Hematopoietic multipotent progenitor cell treated with erythropoietin and hydrocortisone succinate and interleukin-3 and kit ligand, for 17 days (in vitro differentiated cells): ENCODE measurements at regions not wholly inside any gene's neighbourhood (a gene's known extent, or its start where the extent isn't known, plus 50 kb on each side); places are given as distances from the start of the nearest gene placed in this dataset.
"Not testable (repeated sequence)": the region's sequence is repeated elsewhere in the genome, so short reads cannot be mapped to it uniquely, and the experiment has no call there.

Experiments used
- DNase-seq: peaks from one replicate; pipeline ENCODE4 v3.0.0-alpha.2; 2015; ENCODE audit warnings: low spot score

DNA sequence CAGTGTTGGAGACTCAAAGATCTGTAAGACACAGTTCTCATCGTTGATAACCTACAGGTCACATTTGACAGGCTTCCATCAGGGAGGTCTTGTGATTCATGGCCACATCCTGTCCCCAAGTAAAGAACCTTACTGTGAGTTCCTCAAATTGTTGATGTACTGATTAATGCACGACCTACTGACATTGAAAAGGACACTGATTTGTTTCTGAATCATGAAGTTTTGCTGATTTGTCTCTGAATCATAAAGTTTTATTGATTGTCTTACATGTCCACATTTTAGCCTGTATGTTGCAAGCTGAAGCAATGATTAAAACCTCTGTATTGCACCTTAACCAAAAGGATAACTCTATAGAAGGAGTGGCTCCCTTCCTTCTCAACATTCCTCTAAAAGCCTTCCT is 476.3 kb upstream of the RUNX1 start:
- no peak for DNase-seq

GRCh38 chr21:35521852-35522505 is 472.9 kb upstream of the RUNX1 start:
- no peak for DNase-seq

DNA sequence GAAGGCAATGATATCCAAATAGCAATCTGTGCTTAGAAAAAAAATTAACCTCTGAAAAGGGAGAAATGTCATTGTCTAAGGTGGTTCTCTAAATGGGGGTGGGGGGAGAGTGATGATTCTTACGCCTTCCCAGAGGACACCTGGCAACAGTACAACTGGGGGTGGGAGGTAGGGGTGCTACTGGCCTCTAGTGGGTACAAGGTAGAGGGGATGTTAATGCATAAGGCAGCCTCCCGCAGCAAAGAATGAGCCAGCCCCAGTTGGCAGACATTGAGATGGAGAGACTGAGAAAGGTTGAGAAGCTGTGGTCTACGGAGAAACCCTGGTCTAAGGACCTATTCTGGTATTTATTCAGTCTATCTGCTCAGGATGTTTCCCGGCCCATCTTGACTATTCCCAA is 472.2 kb upstream of the RUNX1 start:
- no peak for DNase-seq

DNA sequence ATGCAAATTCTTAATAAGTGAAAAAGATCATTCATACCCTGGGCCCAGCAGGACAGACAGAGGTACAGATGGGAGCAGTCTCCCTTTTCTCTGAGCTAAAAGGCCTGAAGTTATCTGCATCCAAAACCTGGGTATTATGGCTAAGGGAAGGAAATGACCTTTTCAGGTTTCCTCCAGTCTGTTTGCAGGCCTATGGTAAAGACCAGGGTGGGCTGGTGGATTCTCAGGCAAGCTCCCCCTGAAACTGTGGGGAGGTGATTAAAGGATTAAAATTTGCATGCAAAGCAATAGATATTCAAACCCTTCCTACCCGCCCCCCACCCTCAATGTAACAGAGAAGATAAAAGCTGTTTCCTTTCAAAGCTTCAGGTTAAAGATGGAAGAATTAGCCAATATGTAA is 471.8 kb upstream of the RUNX1 start:
- DNase-seq = no peak

DNA sequence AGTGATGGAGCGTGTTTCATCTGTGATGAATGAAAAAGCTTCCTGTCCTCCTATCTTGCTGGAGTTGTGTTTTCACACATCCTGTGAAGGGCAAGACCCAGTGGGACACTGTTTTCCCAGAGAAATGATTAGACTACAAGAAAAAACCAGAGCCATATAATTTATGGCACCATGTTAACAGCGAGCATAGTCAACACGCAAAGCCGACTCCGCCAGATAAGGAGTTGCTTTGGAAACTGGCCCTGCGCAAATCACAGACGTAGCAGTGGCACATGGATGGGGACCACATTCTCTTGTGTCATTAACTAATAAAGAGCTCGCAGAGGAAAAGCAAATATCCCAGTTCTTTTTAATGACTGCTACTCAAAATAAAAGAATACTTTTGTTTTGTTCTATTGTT is 471.2 kb upstream of the RUNX1 start:
- DNase-seq = no peak

GRCh38 chr21:35517865-35518264 is 468.8 kb upstream of the RUNX1 start:
- DNase-seq = no peak

DNA sequence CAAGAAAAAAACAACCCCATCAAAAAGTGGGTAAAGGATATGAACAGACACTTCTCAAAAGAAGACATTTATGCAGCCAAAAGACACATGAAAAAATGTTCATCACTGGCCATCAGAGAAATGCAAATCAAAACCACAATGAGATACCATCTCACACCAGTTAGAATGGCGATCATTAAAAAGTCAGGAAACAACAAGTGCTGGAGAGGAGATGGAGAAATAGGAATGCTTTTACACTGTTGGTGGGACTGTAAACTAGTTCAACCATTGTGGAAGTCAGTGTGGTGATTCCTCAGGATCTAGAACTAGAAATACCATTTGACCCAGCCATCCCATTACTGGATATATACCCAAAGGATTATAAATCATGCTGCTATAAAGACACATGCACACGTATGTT is 467.2 kb upstream of the RUNX1 start:
- DNase-seq = not testable (repeated sequence)

DNA sequence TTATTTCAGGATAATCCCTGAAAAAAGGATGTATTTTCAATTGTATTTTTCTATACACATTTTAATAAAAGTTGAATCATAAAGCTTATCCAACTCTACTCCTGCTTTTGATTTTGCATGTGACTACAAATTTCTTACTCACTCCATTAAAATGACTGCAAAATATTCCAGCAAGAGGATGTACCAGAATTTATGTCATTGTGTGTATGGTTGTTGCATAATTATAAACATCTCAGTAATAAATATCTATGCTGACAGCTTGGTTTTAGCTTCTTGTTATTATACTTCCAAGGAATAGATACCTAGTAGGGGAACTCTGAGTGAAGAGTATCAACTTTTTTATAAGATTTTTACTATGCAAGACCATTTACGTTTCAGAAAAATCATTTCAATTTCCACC is 463.2 kb upstream of the RUNX1 start:
- no peak for DNase-seq

DNA sequence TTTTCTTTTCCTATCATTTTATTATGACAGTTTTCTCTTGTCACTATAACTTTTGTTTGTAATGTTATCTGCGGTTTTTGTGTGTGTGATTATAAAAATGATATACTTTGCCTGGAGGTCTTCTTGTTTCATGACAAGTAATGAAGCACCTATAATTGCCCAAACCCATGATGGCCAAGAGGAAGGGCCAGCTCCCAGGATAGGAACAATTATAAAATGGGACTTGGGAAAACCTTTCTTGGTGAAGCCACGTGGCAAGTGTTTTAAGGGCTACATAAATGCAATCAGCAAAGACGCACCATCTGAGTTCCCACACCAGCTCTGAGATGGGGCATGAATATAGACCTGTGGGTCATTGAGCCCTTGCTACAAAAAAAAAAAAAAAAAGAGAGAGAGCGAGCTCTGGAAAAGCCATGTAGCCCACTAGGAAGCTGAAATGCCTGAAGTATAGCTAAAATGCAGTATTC is 462.6 kb upstream of the RUNX1 start:
- no peak for DNase-seq

DNA sequence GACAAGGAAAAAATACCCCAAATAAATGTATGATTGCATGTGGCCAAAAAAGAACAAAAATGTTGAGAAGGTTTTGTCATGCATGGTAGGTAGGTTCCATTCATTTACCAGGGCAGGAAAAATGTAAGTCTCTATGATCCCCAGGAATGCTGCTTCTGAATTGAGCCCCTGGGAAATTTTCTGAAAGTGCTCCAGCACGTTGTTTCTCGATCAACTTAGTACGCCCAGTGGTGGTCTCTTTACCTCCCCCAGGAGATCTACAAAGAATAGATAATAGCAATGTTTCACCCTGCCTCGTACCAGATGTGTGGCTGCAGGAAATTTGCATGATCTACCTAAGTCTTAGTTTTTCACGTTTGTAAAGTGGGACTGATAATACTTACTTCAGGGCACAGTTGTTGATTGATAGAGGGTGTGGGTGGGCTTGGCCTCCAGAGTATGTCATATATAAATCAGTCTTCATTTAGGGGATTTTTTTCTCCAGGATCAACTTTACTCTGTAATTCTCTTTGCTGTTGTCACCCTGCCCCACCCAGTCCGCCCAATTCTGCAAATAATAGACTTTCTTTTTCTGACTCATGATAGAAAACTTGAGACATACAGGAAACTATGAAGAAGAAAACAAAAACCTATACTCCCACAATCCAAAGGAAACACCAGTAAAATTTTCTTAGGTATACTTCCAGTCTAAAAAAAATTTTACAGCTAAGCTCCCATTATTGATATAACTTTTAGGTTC is 462.0 kb upstream of the RUNX1 start:
- DNase-seq = no peak

DNA sequence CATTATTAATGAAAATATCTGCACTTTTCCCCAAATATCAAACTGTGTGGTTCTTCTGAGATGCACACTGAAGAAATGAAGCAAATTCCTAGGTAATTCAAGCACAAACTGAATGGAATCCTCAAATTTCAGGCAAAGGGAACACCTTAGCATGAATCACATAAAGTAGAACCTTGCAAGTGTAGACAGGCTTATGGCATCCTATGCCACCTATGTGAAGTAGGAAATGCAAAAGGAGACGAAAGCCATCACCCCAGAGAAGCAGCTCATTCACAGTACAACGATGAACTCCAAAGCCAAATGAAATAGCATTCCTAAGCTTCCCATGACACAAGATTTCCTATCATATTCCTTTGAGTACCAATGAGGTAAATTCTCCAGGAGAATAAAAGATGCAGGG is 461.2 kb upstream of the RUNX1 start:
- DNase-seq = no peak

- no peak for DNase-seq
Observed at GRCh38 chr21:35509001-35509704, 460.1 kb upstream of the RUNX1 start.

GRCh38 chr21:35508139-35508888 is 459.2 kb upstream of the RUNX1 start:
- DNase-seq = no peak

DNA sequence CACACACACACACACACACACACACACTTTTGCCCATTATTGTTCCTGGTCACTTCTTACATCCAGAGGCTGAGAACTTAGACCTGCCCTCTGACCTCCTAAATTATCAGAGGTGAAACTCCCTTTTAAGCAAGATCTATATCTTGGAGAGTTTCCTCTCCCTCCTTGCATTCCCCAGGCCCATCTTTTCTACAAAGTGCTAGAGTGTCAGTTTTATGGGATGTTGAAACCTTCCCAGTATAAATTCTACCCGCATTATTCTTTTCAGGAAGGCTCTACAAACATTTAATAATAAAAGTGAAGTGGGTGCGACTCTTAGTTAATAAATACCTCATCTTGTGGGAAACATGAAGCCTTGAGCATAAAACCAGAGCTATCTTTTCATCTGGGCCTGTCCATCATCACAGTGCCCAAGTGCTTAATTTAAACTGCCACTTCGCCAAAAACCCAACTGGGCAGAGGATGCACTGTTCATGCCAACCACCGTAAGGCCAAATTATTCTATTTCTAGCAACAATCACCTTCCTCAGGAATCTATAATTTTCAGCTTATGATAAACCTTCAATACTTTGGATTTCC is 458.2 kb upstream of the RUNX1 start:
- no peak for DNase-seq

GRCh38 chr21:35506771-35507170 is 457.7 kb upstream of the RUNX1 start:
- DNase-seq = no peak

DNA sequence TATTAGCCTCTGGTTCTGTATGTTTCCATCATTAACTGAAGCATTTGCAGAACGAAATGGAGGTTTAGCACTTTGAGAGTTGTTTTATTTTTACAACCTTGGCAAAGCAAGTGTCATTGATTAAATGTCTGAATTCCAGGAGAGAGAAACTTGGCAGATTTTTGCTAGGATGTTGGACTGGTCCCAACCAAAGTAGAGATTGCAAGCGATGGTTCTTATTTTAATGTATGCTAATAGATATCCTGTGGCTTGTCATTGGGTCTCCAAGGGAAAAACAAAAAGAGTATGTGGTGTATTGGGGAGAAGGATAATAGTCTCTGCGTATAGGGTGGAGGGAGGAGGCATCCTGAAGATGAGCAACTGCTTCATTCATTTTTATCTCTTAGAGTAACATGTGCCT is 457.2 kb upstream of the RUNX1 start:
- no peak for DNase-seq

DNA sequence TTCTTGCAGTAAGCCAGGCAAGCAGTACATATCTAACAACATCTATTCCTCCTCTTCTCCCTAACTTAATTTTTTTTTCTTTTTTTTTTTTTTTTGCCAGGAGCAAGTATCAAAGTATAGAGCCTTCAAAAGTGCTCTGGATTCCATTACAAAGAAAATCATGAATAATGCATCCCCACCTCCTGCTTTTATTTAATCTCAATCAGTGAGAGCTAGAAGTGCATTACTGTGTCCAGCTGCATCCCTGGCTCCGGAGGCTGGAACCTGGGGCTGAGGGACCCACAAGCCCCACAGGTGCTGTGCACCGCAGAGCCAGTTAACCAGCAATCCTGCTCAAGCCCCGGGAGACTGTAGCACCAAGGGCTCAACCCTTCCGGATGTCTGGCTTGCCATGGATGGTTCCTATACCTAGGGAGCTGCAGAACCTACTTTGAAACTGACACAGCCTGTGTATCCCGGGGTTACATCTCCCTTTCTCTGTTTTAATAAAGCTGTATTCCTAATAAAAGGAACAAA is 455.9 kb upstream of the RUNX1 start:
- DNase-seq = no peak

DNA sequence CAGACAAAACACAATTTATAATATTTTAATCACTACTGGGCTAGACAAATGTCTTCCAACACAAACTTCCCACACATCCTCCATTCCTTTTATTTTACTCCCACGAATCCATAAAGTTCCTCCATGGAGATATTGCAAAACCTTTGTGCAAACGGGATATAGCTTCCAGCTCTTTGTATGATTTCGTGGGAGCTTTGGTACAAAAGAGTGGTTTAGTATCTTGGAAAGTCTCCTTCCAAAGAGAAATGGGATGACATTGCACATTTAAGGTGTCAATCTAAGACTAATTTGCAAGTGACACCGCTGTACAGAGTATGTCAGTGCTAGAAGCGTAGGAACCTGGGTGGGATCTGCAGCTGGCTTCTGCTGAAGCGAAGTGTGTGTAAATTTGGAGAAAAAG is 455.2 kb upstream of the RUNX1 start:
- DNase-seq = no peak

DNA sequence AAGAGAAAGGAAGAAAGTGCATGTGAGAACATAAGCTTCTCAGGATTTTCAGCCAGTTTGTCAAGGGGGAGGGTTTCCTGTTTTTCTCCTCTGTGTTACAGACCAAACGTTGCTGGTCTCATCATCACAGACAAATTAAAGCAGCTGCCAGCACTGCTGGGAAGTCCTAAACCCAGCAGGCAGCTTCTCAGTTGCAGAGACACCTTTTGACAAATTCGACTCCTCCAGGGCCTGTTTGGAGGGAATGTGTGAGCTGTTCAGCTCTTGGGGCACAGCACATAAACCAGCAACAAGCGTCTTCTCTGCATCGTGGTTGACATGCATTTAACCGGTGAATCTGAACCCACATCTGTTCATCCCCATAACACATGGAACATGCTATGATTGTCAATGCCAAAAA is 454.6 kb upstream of the RUNX1 start:
- no peak for DNase-seq

- DNase-seq = no peak
Observed at GRCh38 chr21:35502821-35503220, 453.7 kb upstream of the RUNX1 start.

GRCh38 chr21:35497522-35497921 is 448.4 kb upstream of the RUNX1 start:
- not testable (repeated sequence) for DNase-seq
